C4-2B (cell line): ENCODE measurements at regions not wholly inside any gene's neighbourhood (a gene's known extent, or its start where the extent isn't known, plus 50 kb on each side); places are given as distances from the start of the nearest gene placed in this dataset.

Experiments used
- CTCF ChIP-seq: fragments of 450-650 bp; conservative IDR thresholded peaks from 2 replicates; pipeline ENCODE4 v1.5.1; 2017; ENCODE audit warnings: mild to moderate bottlenecking
- ZFX ChIP-seq: fragments of 450-650 bp; IDR thresholded peaks from 2 replicates; pipeline ENCODE4 v1.6.1; 2017

GRCh38 chr1:239995281-239995680 is 96.4 kb upstream of the FMN2 start:
- no peak for TF ChIP-seq CTCF
- no peak for TF ChIP-seq ZFX
